HEK293 (cell line): ENCODE measurements at regions not wholly inside any gene's neighbourhood (a gene's known extent, or its start where the extent isn't known, plus 50 kb on each side); places are given as distances from the start of the nearest gene placed in this dataset.

Experiments used
- BCL11A ChIP-seq: fragments of 450-650 bp; formaldehyde crosslinking; IDR thresholded peaks from 2 replicates; pipeline ENCODE4 v1.5.1; 2016; ENCODE audit warnings: low read depth, missing biosample characterization, missing genetic modification characterization
- BCL6B ChIP-seq: fragments of 450-650 bp; formaldehyde crosslinking; IDR thresholded peaks from 2 replicates; pipeline ENCODE4 v1.5.1; 2017; ENCODE audit warnings: missing biosample characterization, missing genetic modification characterization
- FEZF1 ChIP-seq: fragments of 450-650 bp; formaldehyde crosslinking; IDR thresholded peaks from 2 replicates; pipeline ENCODE4 v1.5.1; 2016; ENCODE audit warnings: missing biosample characterization, missing genetic modification characterization
- GLI4 ChIP-seq: fragments of 450-650 bp; formaldehyde crosslinking; IDR thresholded peaks from 2 replicates; pipeline ENCODE4 v1.5.1; 2016; ENCODE audit warnings: missing biosample characterization, missing genetic modification characterization
- MYNN ChIP-seq: fragments of 450-650 bp; formaldehyde crosslinking; IDR thresholded peaks from 2 replicates; pipeline ENCODE4 v1.5.1; 2016; ENCODE audit warnings: missing biosample characterization, missing genetic modification characterization, borderline replicate concordance
- OVOL3 ChIP-seq: fragments of 450-650 bp; formaldehyde crosslinking; IDR thresholded peaks from 2 replicates; pipeline ENCODE4 v1.5.1; 2016; ENCODE audit warnings: missing biosample characterization, missing genetic modification characterization
- PRDM10 ChIP-seq: fragments of 450-650 bp; formaldehyde crosslinking; IDR thresholded peaks from 2 replicates; pipeline ENCODE4 v1.5.1; 2016; ENCODE audit warnings: missing biosample characterization, missing genetic modification characterization
- ZBTB21 ChIP-seq: fragments of 450-650 bp; formaldehyde crosslinking; IDR thresholded peaks from 2 replicates; pipeline ENCODE4 v1.5.1; 2017; ENCODE audit warnings: missing biosample characterization, missing genetic modification characterization
- ZBTB48 ChIP-seq: fragments of 450-650 bp; formaldehyde crosslinking; IDR thresholded peaks from 2 replicates; pipeline ENCODE4 v1.5.1; 2016; ENCODE audit warnings: missing biosample characterization, missing genetic modification characterization
- ZNF155 ChIP-seq: fragments of 450-650 bp; formaldehyde crosslinking; IDR thresholded peaks from 2 replicates; pipeline ENCODE4 v1.5.1; 2016; ENCODE audit warnings: missing biosample characterization, missing genetic modification characterization
- ZNF16 ChIP-seq: fragments of 450-650 bp; formaldehyde crosslinking; IDR thresholded peaks from 2 replicates; pipeline ENCODE4 v1.5.1; 2016; ENCODE audit warnings: low read depth, missing biosample characterization, missing genetic modification characterization
- ZNF302 ChIP-seq: fragments of 450-650 bp; formaldehyde crosslinking; IDR thresholded peaks from 2 replicates; pipeline ENCODE4 v1.5.1; 2016; ENCODE audit warnings: missing biosample characterization, missing genetic modification characterization, low read depth
- ZNF354C ChIP-seq: fragments of 450-650 bp; formaldehyde crosslinking; IDR thresholded peaks from 2 replicates; pipeline ENCODE4 v1.5.1; 2016; ENCODE audit warnings: missing biosample characterization, missing genetic modification characterization, low read depth, borderline replicate concordance
- ZNF394 ChIP-seq: fragments of 450-650 bp; formaldehyde crosslinking; IDR thresholded peaks from 2 replicates; pipeline ENCODE4 v1.5.1; 2016; ENCODE audit warnings: missing biosample characterization, missing genetic modification characterization, mild to moderate bottlenecking, moderate library complexity, borderline replicate concordance
- ZNF514 ChIP-seq: fragments of 450-650 bp; formaldehyde crosslinking; IDR thresholded peaks from 2 replicates; pipeline ENCODE4 v1.5.1; 2016; ENCODE audit warnings: missing biosample characterization, missing genetic modification characterization
- ZNF521 ChIP-seq: fragments of 450-650 bp; formaldehyde crosslinking; IDR thresholded peaks from 2 replicates; pipeline ENCODE4 v1.5.1; 2017; ENCODE audit warnings: missing biosample characterization, mild to moderate bottlenecking, missing genetic modification characterization
- ZNF585B ChIP-seq: fragments of 450-650 bp; formaldehyde crosslinking; IDR thresholded peaks from 2 replicates; pipeline ENCODE4 v1.5.1; 2016; ENCODE audit warnings: missing biosample characterization, missing genetic modification characterization
- ZNF660 ChIP-seq: fragments of 450-650 bp; IDR thresholded peaks from 2 replicates; pipeline ENCODE4 v1.5.1; 2018; ENCODE audit warnings: missing biosample characterization, mild to moderate bottlenecking, missing genetic modification characterization
- ZNF692 ChIP-seq: fragments of 450-650 bp; formaldehyde crosslinking; IDR thresholded peaks from 2 replicates; pipeline ENCODE4 v1.5.1; 2016; ENCODE audit warnings: missing biosample characterization, missing genetic modification characterization
- ZNF777 ChIP-seq: fragments of 450-650 bp; formaldehyde crosslinking; IDR thresholded peaks from 2 replicates; pipeline ENCODE4 v1.5.1; 2017; ENCODE audit warnings: missing biosample characterization, missing genetic modification characterization, borderline replicate concordance
- TF ChIP-seq, protein P1 (sequence below): fragments of 450-650 bp; formaldehyde crosslinking; IDR thresholded peaks from 2 replicates; pipeline ENCODE4 v1.5.1; 2016; ENCODE audit warnings: missing biosample characterization, missing genetic modification characterization, borderline replicate concordance
- TF ChIP-seq, protein P2 (sequence below): fragments of 450-650 bp; formaldehyde crosslinking; IDR thresholded peaks from 2 replicates; pipeline ENCODE4 v1.5.1; 2017; ENCODE audit warnings: missing biosample characterization, missing genetic modification characterization
- TF ChIP-seq, protein P3 (sequence below): fragments of 450-650 bp; formaldehyde crosslinking; IDR thresholded peaks from 2 replicates; pipeline ENCODE4 v1.5.1; 2016; ENCODE audit warnings: missing biosample characterization, missing genetic modification characterization

DNA sequence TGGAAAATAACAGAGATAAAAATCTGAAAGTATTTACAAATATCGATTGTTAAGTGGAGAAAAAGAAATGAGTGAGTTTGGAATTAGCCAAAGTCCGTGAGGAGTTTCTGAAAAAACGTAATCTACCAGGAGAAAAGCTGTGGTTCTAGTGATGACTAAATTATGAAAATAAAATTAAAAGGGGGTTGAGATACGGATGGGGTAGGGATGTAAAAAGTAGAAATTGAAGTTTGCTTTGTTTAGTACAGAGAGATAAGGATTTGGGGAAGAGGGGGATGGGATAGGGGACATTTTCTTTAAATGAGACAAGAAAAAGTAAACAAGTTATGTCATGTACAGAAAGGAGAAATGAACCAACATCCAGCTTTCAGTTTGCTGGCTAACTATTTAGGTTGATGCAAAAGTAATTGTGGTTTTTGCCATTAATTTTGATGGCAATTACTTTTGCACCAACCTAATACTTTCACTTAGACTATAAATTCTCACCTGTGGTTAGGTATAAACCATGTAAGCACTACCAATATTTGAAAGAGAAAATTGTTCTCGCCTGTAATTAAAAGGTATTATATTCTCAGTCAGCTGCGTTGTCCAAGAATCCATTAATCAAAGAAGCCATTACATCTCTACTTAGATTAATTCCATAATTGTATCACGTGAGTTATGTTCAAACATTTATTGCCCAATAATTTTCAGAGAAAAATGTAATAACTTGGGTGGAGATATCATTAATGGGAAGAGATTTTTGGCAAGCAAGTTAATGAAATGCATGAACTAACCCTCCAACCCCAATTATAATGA lies 143.0 kb upstream of the NRP1 start (continued):
- TF ChIP-seq PRDM10 (tag by site-specific recombination) (peak; percentile 76), ZNF660 (tag by site-specific recombination) (no peak), ZNF354C (tag by site-specific recombination) (no peak), ZNF521 (tag by site-specific recombination) (no peak), BCL6B (tag by site-specific recombination) (peak; percentile 73), ZNF16 (tag by site-specific recombination) (no peak), ZNF692 (tag by site-specific recombination) (peak; percentile 85), ZBTB48 (tag by site-specific recombination) (no peak), ZNF777 (tag by site-specific recombination) (no peak), ZNF514 (tag by site-specific recombination) (no peak), BCL11A (tag by site-specific recombination) (peak; percentile 88), ZNF155 (tag by site-specific recombination) (no peak), FEZF1 (peak; percentile 62; the same call in 1 of the 2 replicates), OVOL3 (tag by site-specific recombination) (peak; percentile 90; the same call in 1 of the 2 replicates), ZNF585B (tag by site-specific recombination) (no peak), ZNF302 (tag by site-specific recombination) (no peak), MYNN (tag by site-specific recombination) (no peak), GLI4 (tag by site-specific recombination) (0 out of 2 replicates have a peak, but pooled peaks have one; percentile 56), ZBTB21 (tag by site-specific recombination) (no peak), ZNF394 (tag by site-specific recombination) (peak; percentile 48; the same call in 1 of the 2 replicates)
- TF ChIP-seq, protein P1, sequence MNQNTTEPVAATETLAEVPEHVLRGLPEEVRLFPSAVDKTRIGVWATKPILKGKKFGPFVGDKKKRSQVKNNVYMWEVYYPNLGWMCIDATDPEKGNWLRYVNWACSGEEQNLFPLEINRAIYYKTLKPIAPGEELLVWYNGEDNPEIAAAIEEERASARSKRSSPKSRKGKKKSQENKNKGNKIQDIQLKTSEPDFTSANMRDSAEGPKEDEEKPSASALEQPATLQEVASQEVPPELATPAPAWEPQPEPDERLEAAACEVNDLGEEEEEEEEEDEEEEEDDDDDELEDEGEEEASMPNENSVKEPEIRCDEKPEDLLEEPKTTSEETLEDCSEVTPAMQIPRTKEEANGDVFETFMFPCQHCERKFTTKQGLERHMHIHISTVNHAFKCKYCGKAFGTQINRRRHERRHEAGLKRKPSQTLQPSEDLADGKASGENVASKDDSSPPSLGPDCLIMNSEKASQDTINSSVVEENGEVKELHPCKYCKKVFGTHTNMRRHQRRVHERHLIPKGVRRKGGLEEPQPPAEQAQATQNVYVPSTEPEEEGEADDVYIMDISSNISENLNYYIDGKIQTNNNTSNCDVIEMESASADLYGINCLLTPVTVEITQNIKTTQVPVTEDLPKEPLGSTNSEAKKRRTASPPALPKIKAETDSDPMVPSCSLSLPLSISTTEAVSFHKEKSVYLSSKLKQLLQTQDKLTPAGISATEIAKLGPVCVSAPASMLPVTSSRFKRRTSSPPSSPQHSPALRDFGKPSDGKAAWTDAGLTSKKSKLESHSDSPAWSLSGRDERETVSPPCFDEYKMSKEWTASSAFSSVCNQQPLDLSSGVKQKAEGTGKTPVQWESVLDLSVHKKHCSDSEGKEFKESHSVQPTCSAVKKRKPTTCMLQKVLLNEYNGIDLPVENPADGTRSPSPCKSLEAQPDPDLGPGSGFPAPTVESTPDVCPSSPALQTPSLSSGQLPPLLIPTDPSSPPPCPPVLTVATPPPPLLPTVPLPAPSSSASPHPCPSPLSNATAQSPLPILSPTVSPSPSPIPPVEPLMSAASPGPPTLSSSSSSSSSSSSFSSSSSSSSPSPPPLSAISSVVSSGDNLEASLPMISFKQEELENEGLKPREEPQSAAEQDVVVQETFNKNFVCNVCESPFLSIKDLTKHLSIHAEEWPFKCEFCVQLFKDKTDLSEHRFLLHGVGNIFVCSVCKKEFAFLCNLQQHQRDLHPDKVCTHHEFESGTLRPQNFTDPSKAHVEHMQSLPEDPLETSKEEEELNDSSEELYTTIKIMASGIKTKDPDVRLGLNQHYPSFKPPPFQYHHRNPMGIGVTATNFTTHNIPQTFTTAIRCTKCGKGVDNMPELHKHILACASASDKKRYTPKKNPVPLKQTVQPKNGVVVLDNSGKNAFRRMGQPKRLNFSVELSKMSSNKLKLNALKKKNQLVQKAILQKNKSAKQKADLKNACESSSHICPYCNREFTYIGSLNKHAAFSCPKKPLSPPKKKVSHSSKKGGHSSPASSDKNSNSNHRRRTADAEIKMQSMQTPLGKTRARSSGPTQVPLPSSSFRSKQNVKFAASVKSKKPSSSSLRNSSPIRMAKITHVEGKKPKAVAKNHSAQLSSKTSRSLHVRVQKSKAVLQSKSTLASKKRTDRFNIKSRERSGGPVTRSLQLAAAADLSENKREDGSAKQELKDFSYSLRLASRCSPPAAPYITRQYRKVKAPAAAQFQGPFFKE (tag by site-specific recombination), result no peak
- TF ChIP-seq, protein P2, sequence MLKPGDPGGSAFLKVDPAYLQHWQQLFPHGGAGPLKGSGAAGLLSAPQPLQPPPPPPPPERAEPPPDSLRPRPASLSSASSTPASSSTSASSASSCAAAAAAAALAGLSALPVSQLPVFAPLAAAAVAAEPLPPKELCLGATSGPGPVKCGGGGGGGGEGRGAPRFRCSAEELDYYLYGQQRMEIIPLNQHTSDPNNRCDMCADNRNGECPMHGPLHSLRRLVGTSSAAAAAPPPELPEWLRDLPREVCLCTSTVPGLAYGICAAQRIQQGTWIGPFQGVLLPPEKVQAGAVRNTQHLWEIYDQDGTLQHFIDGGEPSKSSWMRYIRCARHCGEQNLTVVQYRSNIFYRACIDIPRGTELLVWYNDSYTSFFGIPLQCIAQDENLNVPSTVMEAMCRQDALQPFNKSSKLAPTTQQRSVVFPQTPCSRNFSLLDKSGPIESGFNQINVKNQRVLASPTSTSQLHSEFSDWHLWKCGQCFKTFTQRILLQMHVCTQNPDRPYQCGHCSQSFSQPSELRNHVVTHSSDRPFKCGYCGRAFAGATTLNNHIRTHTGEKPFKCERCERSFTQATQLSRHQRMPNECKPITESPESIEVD (tag by site-specific recombination), result peak; percentile 99
- TF ChIP-seq, protein P3, sequence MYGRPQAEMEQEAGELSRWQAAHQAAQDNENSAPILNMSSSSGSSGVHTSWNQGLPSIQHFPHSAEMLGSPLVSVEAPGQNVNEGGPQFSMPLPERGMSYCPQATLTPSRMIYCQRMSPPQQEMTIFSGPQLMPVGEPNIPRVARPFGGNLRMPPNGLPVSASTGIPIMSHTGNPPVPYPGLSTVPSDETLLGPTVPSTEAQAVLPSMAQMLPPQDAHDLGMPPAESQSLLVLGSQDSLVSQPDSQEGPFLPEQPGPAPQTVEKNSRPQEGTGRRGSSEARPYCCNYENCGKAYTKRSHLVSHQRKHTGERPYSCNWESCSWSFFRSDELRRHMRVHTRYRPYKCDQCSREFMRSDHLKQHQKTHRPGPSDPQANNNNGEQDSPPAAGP (tag by site-specific recombination), result no peak
